NT2/D1 (cell line): ENCODE measurements at regions not wholly inside any gene's neighbourhood (a gene's known extent, or its start where the extent isn't known, plus 50 kb on each side); places are given as distances from the start of the nearest gene placed in this dataset.

ENCODE experiments used
- SUZ12 ChIP-seq: IDR thresholded peaks from 2 replicates; pipeline ENCODE4 v1.6.1; 2011; ENCODE audit not compliant: insufficient read length, insufficient read depth; ENCODE audit errors: extremely low read depth
- YY1 ChIP-seq: IDR thresholded peaks from 2 replicates; pipeline ENCODE4 v1.6.1; 2011; ENCODE audit not compliant: insufficient read length, insufficient read depth
- ZNF274 ChIP-seq: IDR thresholded peaks from 2 replicates; pipeline ENCODE4 v1.6.1; 2011; ENCODE audit warnings: mild to moderate bottlenecking, low read depth, low read length

DNA sequence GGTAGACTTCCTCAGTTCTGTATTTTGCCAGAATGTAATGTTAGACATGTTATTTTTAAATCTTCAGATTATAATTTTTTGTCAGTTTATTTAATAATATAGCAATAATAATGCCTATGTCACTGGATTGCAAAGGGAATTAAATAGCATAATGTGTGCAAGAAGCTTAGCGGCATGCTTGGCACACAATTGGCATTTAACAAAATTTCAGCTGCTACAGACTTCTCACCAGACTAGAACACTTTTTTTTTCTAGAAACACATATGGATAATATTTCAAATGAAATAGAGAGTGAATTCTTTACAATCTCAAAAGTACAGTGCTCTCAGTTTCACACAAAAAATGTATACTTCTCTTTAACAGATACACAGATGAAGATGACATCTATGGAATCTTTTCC is 757.4 kb downstream of the CDH11 start:
- TF ChIP-seq SUZ12, result no peak
- TF ChIP-seq ZNF274, result no peak
- no peak for TF ChIP-seq YY1
